Astrocyte (in vitro differentiated cells and primary cell): ENCODE measurements at regions not wholly inside any gene's neighbourhood (a gene's known extent, or its start where the extent isn't known, plus 50 kb on each side); places are given as distances from the start of the nearest gene placed in this dataset.

Experiments
- DNase-seq: peaks from one replicate; pipeline ENCODE4 v3.0.0-alpha.2; 2010; ENCODE audit warnings: low read depth
- FAIRE-seq: peaks from 2 replicates; lab custom pipeline; 2011; peaks lifted over from hg19 to GRCh38; lab: Jason Lieb, UNC
- H2AFZ ChIP-seq: 2 replicates; pipeline ENCODE4 v1.6.0; 2012; ENCODE audit warnings: low read depth, low read length, inconsistent platforms
- H3K27ac ChIP-seq: 2 replicates; pipeline ENCODE4 v1.5.1; 2011; ENCODE audit warnings: low read depth, low read length, inconsistent platforms
- H3K27me3 ChIP-seq: 2 replicates; pipeline ENCODE4 v1.6.0; 2011; ENCODE audit warnings: low read length, inconsistent platforms; ENCODE audit not compliant: insufficient read depth
- H3K36me3 ChIP-seq: 2 replicates; pipeline ENCODE4 v1.5.1; 2011; ENCODE audit warnings: low read length, inconsistent platforms; ENCODE audit not compliant: insufficient read depth
- H3K4me1 ChIP-seq: 2 replicates; pipeline ENCODE4 v1.5.1; 2011; ENCODE audit warnings: low read length, inconsistent platforms; ENCODE audit not compliant: insufficient read depth
- H3K4me2 ChIP-seq: 2 replicates; pipeline ENCODE4 v1.6.0; 2012; ENCODE audit warnings: low read length, inconsistent platforms
- H3K4me3 ChIP-seq: 2 replicates; pipeline ENCODE4 v1.5.1; 2011; ENCODE audit warnings: low read depth, mild to moderate bottlenecking, low read length, inconsistent platforms; ENCODE audit not compliant: insufficient read depth
- H3K79me2 ChIP-seq: 2 replicates; pipeline ENCODE4 v1.6.0; 2012; ENCODE audit warnings: mild to moderate bottlenecking, low read length, inconsistent platforms; ENCODE audit not compliant: insufficient read depth
- H3K9ac ChIP-seq: 2 replicates; pipeline ENCODE4 v1.6.0; 2012; ENCODE audit warnings: mild to moderate bottlenecking, low read length, inconsistent platforms
- H3K9me3 ChIP-seq: 2 replicates; pipeline ENCODE4 v1.5.1; 2012; ENCODE audit warnings: low read depth, mild to moderate bottlenecking, low read length, inconsistent platforms; ENCODE audit not compliant: insufficient read depth
- H4K20me1 ChIP-seq: 2 replicates; pipeline ENCODE4 v1.6.0; 2012; ENCODE audit warnings: low read length, inconsistent platforms; ENCODE audit not compliant: insufficient read depth
- H3K27ac Mint-ChIP-seq: one replicate; pipeline ENCODE4 v1.8.0; 2021; ENCODE audit warnings: mild to moderate bottlenecking, mixed read lengths; ENCODE audit not compliant: unreplicated experiment
- H3K27me3 Mint-ChIP-seq: one replicate; pipeline ENCODE4 v1.8.0; 2021; ENCODE audit warnings: low read depth, mixed read lengths; ENCODE audit not compliant: unreplicated experiment
- H3K36me3 Mint-ChIP-seq: one replicate; pipeline ENCODE4 v1.8.0; 2021; ENCODE audit warnings: low read depth, mixed read lengths; ENCODE audit not compliant: unreplicated experiment
- H3K4me1 Mint-ChIP-seq: one replicate; pipeline ENCODE4 v1.8.0; 2021; ENCODE audit warnings: low read depth, mixed read lengths; ENCODE audit not compliant: unreplicated experiment
- H3K4me3 Mint-ChIP-seq: one replicate; pipeline ENCODE4 v1.8.0; 2021; ENCODE audit warnings: mild to moderate bottlenecking, moderate library complexity, mixed read lengths; ENCODE audit not compliant: unreplicated experiment
- H3K9me3 Mint-ChIP-seq: one replicate; pipeline ENCODE4 v1.8.0; 2021; ENCODE audit warnings: mild to moderate bottlenecking, mixed read lengths; ENCODE audit not compliant: unreplicated experiment
- CTCF ChIP-seq: IDR thresholded peaks from 2 replicates; pipeline ENCODE4 v1.5.1; 2011; ENCODE audit warnings: low read depth, mild to moderate bottlenecking, inconsistent platforms, low read length, moderate library complexity; ENCODE audit not compliant: insufficient read depth
- EZH2 ChIP-seq: IDR thresholded peaks from 2 replicates; pipeline ENCODE4 v1.6.1; 2012; ENCODE audit warnings: mild to moderate bottlenecking, low read length, inconsistent platforms; ENCODE audit not compliant: insufficient read depth

- H3K27ac Mint-ChIP-seq = peak overlapping the region; percentile 37
- no peaks in the 10 kb centered on the region for H4K20me1 ChIP-seq
- DNase-seq (no peak), FAIRE-seq (no peak)
- H3K36me3 Mint-ChIP-seq = no peaks in the 10 kb centered on the region
- H3K4me3 Mint-ChIP-seq = no peak overlapping the region
- peaks cover 8% of the 10 kb centered on the region for H3K4me1 ChIP-seq
- H3K4me3 ChIP-seq = no peak overlapping the region
- no peaks in the 10 kb centered on the region for H3K36me3 ChIP-seq
- no peaks in the 10 kb centered on the region for H3K27me3 ChIP-seq
- peaks cover 23% of the 10 kb centered on the region for H3K4me1 Mint-ChIP-seq
- no peaks in the 10 kb centered on the region for H3K9me3 Mint-ChIP-seq
- H3K9ac ChIP-seq = no peak overlapping the region
- H2AFZ ChIP-seq = peak overlapping the region; percentile 22
- H3K4me2 ChIP-seq = peak overlapping the region; percentile 10
- no peak overlapping the region for H3K27ac ChIP-seq
- no peaks in the 10 kb centered on the region for H3K9me3 ChIP-seq
- H3K27me3 Mint-ChIP-seq = no peaks in the 10 kb centered on the region
- no peaks in the 10 kb centered on the region for H3K79me2 ChIP-seq
- TF ChIP-seq CTCF (no peak), EZH2 (no peak)
Measured at GRCh38 chr2:37507051-37507410, 162.6 kb downstream of the QPCT start.

GRCh38 chr2:37507703-37508102, 163.3 kb downstream of the QPCT start:
- Mint-ChIP-seq H3K36me3 (no peaks in the 10 kb centered on the region), H3K27ac (no peak overlapping the region), H3K9me3 (no peaks in the 10 kb centered on the region), H3K4me1 (peaks cover 23% of the 10 kb centered on the region), H3K27me3 (no peaks in the 10 kb centered on the region), H3K4me3 (no peak overlapping the region)
- Histone ChIP-seq H3K4me2 (no peak overlapping the region), H3K27me3 (no peaks in the 10 kb centered on the region), H2AFZ (no peak overlapping the region), H3K4me1 (peaks cover 8% of the 10 kb centered on the region), H3K9ac (no peak overlapping the region), H3K36me3 (no peaks in the 10 kb centered on the region), H4K20me1 (no peaks in the 10 kb centered on the region), H3K9me3 (no peaks in the 10 kb centered on the region), H3K79me2 (no peaks in the 10 kb centered on the region), H3K4me3 (no peak overlapping the region), H3K27ac (no peak overlapping the region)
- TF ChIP-seq EZH2 (no peak), CTCF (no peak)
- DNase-seq (no peak), FAIRE-seq (no peak)

- FAIRE-seq (no peak), DNase-seq (no peak)
- H3K27ac ChIP-seq = no peak overlapping the region
- no peaks in the 10 kb centered on the region for H3K9me3 ChIP-seq
- H3K36me3 ChIP-seq = no peaks in the 10 kb centered on the region
- no peaks in the 10 kb centered on the region for H3K4me1 Mint-ChIP-seq
- H2AFZ ChIP-seq = no peak overlapping the region
- H3K9me3 Mint-ChIP-seq = no peaks in the 10 kb centered on the region
- H3K4me2 ChIP-seq = no peak overlapping the region
- no peaks in the 10 kb centered on the region for H3K27me3 ChIP-seq
- H3K36me3 Mint-ChIP-seq = no peaks in the 10 kb centered on the region
- no peak overlapping the region for H3K9ac ChIP-seq
- TF ChIP-seq CTCF = no peak
- TF ChIP-seq EZH2 = no peak
- no peaks in the 10 kb centered on the region for H3K4me1 ChIP-seq
- no peak overlapping the region for H3K4me3 Mint-ChIP-seq
- no peak overlapping the region for H3K27ac Mint-ChIP-seq
- H4K20me1 ChIP-seq = no peaks in the 10 kb centered on the region
- no peaks in the 10 kb centered on the region for H3K27me3 Mint-ChIP-seq
- no peaks in the 10 kb centered on the region for H3K79me2 ChIP-seq
- H3K4me3 ChIP-seq = no peak overlapping the region
Measured at GRCh38 chr2:37512971-37513370, 158.5 kb downstream of the CDC42EP3 start.
